SU-DHL-6 (cell line): ENCODE measurements at regions not wholly inside any gene's neighbourhood (a gene's known extent, or its start where the extent isn't known, plus 50 kb on each side); places are given as distances from the start of the nearest gene placed in this dataset.

Source experiments
- CTCF ChIP-seq: fragments of 200-600 bp; sonication (generic); IDR thresholded peaks from one replicate; pipeline ENCODE4 v1.5.1; 2017; ENCODE audit warnings: antibody characterized with exemption, mild to moderate bottlenecking, low read length, moderate library complexity; ENCODE audit not compliant: insufficient read depth, poor library complexity, severe bottlenecking
- EZH2phosphoT487 ChIP-seq: fragments of 200-600 bp; sonication (generic), shearing (Covaris generic); conservative IDR thresholded peaks from 2 replicates; pipeline ENCODE4 v1.6.1; 2018; ENCODE audit warnings: mild to moderate bottlenecking, antibody characterized with exemption, low read length, moderate library complexity, mixed read lengths

DNA sequence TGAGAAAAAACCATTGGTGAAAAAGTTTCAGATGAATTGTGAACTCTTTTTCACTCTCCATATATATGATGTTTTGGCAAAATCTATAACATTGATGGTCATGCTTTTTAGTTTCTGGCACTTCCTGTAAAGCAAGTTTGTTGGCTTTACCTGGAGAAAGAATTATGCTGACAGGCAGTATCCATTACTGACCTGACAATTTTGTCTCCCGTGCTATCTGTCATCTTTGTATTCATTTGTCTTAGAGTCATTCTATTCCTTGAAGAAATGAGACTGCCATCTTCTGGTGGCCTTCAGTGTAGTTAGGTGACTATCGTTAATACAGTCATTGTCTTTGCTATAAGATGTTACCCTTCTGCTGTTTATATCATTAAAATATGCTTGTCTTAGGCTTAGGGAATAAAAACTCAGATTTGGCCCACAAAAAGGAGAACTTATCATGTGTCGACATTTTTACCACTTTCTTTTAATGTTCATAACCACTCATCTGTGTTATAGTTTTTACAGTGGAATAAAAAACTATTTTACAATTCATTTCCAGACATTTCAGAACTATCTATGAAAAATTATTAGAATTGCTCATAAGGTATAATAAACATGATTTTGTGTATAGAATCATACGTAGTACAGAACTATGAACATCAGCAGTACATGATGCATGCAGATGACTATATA is 707.0 kb downstream of the EPM2A start:
- TF ChIP-seq CTCF: peak; percentile 35
- TF ChIP-seq EZH2phosphoT487: no peak
